Fibroblast of lung (primary cell): ENCODE measurements at regions not wholly inside any gene's neighbourhood (a gene's known extent, or its start where the extent isn't known, plus 50 kb on each side); places are given as distances from the start of the nearest gene placed in this dataset.

Source experiments
- DNase-seq, 2 donors: peaks; one replicate each; pipeline versions ENCODE4 v3.0.0 to v3.0.0-alpha.2; 2010; ENCODE audit warnings: low read depth in 2 of 2
- H2AFZ ChIP-seq: 2 replicates; pipeline ENCODE4 v1.5.1; 2012; ENCODE audit warnings: low read length, control low read depth, inconsistent platforms
- H3K27ac ChIP-seq: 2 replicates; pipeline ENCODE4 v1.5.1; 2011; ENCODE audit warnings: low read length, control low read depth; ENCODE audit not compliant: insufficient read depth
- H3K27me3 ChIP-seq: 2 replicates; pipeline ENCODE4 v1.5.1; 2011; ENCODE audit warnings: mild to moderate bottlenecking, low read length; ENCODE audit not compliant: control insufficient read depth, insufficient read depth
- H3K36me3 ChIP-seq: 2 replicates; pipeline ENCODE4 v1.5.1; 2011; ENCODE audit warnings: low read length; ENCODE audit not compliant: control insufficient read depth, insufficient read depth
- H3K4me1 ChIP-seq: 2 replicates; pipeline ENCODE4 v1.5.1; 2011; ENCODE audit warnings: low read length; ENCODE audit not compliant: control insufficient read depth, insufficient read depth; ENCODE audit errors: extremely low read depth
- H3K4me2 ChIP-seq: 2 replicates; pipeline ENCODE4 v1.5.1; 2011; ENCODE audit warnings: low read length, control low read depth; ENCODE audit not compliant: insufficient read depth; ENCODE audit errors: extremely low read depth
- H3K4me3 ChIP-seq, 4 experiments: fragments of 200-600 bp in 1 of 4; sonication (generic) in 1 of 4; replicated peaks in 1 of 4; 2 replicates each; pipeline ENCODE4 v1.5.1; 2011 to 2016; ENCODE audit warnings: low read length in 4 of 4, low read depth in 3 of 4, mild to moderate bottlenecking in 3 of 4, control low read depth in 2 of 4, inconsistent platforms in 1 of 4, mixed read lengths in 1 of 4; ENCODE audit not compliant: insufficient read depth in 1 of 4; ENCODE audit errors: control extremely low read depth in 1 of 4
- H3K79me2 ChIP-seq: 2 replicates; pipeline ENCODE4 v1.5.1; 2012; ENCODE audit warnings: mild to moderate bottlenecking, low read length, inconsistent platforms; ENCODE audit not compliant: control insufficient read depth, insufficient read depth
- H3K9ac ChIP-seq: 2 replicates; pipeline ENCODE4 v1.5.1; 2011; ENCODE audit warnings: mild to moderate bottlenecking, low read length, control low read depth; ENCODE audit not compliant: insufficient read depth
- H3K9me3 ChIP-seq: 2 replicates; pipeline ENCODE4 v1.5.1; 2012; ENCODE audit warnings: low read depth, low read length; ENCODE audit not compliant: control insufficient read depth, insufficient read depth
- H4K20me1 ChIP-seq: 2 replicates; pipeline ENCODE4 v1.5.1; 2011; ENCODE audit warnings: low read length; ENCODE audit not compliant: control insufficient read depth, insufficient read depth; ENCODE audit errors: extremely low read depth
- CTCF ChIP-seq, 2 donors: IDR thresholded peaks in 1 of 2; conservative IDR thresholded peaks in 1 of 2; 1 replicate in 1 of 2; 2 replicates in 1 of 2; pipeline ENCODE4 v1.5.1; 2011 to 2012; ENCODE audit warnings: low read length in 2 of 2, control low read depth in 1 of 2, inconsistent platforms in 1 of 2, low read depth in 1 of 2, mild to moderate bottlenecking in 1 of 2
- EZH2 ChIP-seq: IDR thresholded peaks from 2 replicates; pipeline ENCODE4 v1.5.1; 2012; ENCODE audit warnings: low read length, control low read depth, mild to moderate bottlenecking; ENCODE audit errors: missing control alignments

GRCh38 chr1:43083375-43083891 lies 88.7 kb downstream of the EBNA1BP2 start:
- Histone ChIP-seq H3K79me2 (no peaks in the 10 kb centered on the region), H3K27ac (no peak overlapping the region), H4K20me1 (no peaks in the 10 kb centered on the region), H3K4me1 (no peaks in the 10 kb centered on the region), H3K9me3 (no peaks in the 10 kb centered on the region), H3K27me3 (peaks cover under 1% of the 10 kb centered on the region), H3K4me2 (no peak overlapping the region), H3K4me3 (no peak overlapping the region), H2AFZ (no peak overlapping the region), H3K9ac (no peak overlapping the region), H3K36me3 (no peaks in the 10 kb centered on the region)
- peak in 1 of 2 donors; percentile 29 for DNase-seq
- TF ChIP-seq CTCF (conservative IDR thresholded peaks at IDR 0.05 in 1 of 2, IDR thresholded peaks at IDR 0.05 in 1 of 2; ENCODE audit: low read depth in 1 of 2, low read length in 2 of 2): no peak
- no peak for TF ChIP-seq EZH2

- H3K4me1 ChIP-seq: no peaks in the 10 kb centered on the region
- no peak overlapping the region for H3K27ac ChIP-seq
- H3K9me3 ChIP-seq: no peaks in the 10 kb centered on the region
- no peak overlapping the region for H3K9ac ChIP-seq
- peaks cover 3% of the 10 kb centered on the region for H3K27me3 ChIP-seq
- no peaks in the 10 kb centered on the region for H3K36me3 ChIP-seq
- no peak for DNase-seq
- no peak for TF ChIP-seq EZH2
- TF ChIP-seq CTCF (conservative IDR thresholded peaks at IDR 0.05 in 1 of 2, IDR thresholded peaks at IDR 0.05 in 1 of 2; ENCODE audit: low read depth in 1 of 2, low read length in 2 of 2): no peak
- H2AFZ ChIP-seq: no peak overlapping the region
- H3K4me2 ChIP-seq: no peak overlapping the region
- no peaks in the 10 kb centered on the region for H3K79me2 ChIP-seq
- H4K20me1 ChIP-seq: no peaks in the 10 kb centered on the region
- H3K4me3 ChIP-seq: no peak overlapping the region
Observed at GRCh38 chr1:43082740-43083139, 89.3 kb downstream of the EBNA1BP2 start.

GRCh38 chr1:43077273-43077672 lies 94.8 kb downstream of the EBNA1BP2 start:
- no peak overlapping the region for H3K9ac ChIP-seq
- TF ChIP-seq CTCF (conservative IDR thresholded peaks at IDR 0.05 in 1 of 2, IDR thresholded peaks at IDR 0.05 in 1 of 2; ENCODE audit: low read depth in 1 of 2, low read length in 2 of 2) (no peak), EZH2 (no peak)

More at GRCh38 chr1:43077273-43077672, 94.8 kb downstream of the EBNA1BP2 start:
- Histone ChIP-seq H3K79me2 (no peaks in the 10 kb centered on the region), H3K9me3 (no peaks in the 10 kb centered on the region), H3K4me1 (no peaks in the 10 kb centered on the region), H3K4me2 (no peak overlapping the region), H2AFZ (no peak overlapping the region), H3K27ac (no peak overlapping the region), H3K27me3 (peaks cover 3% of the 10 kb centered on the region), H4K20me1 (no peaks in the 10 kb centered on the region), H3K36me3 (no peaks in the 10 kb centered on the region), H3K4me3 (no peak overlapping the region)
- DNase-seq: no peak
